Right renal cortex interstitium (tissue), 3 donors: ENCODE measurements at regions not wholly inside any gene's neighbourhood (a gene's known extent, or its start where the extent isn't known, plus 50 kb on each side); places are given as distances from the start of the nearest gene placed in this dataset.

Experiments
- DNase-seq, 3 donors: peaks; one replicate each; pipeline ENCODE4 v3.0.0-alpha.2; 2013; ENCODE audit warnings: low read depth in 3 of 3, low spot score in 2 of 3

DNA sequence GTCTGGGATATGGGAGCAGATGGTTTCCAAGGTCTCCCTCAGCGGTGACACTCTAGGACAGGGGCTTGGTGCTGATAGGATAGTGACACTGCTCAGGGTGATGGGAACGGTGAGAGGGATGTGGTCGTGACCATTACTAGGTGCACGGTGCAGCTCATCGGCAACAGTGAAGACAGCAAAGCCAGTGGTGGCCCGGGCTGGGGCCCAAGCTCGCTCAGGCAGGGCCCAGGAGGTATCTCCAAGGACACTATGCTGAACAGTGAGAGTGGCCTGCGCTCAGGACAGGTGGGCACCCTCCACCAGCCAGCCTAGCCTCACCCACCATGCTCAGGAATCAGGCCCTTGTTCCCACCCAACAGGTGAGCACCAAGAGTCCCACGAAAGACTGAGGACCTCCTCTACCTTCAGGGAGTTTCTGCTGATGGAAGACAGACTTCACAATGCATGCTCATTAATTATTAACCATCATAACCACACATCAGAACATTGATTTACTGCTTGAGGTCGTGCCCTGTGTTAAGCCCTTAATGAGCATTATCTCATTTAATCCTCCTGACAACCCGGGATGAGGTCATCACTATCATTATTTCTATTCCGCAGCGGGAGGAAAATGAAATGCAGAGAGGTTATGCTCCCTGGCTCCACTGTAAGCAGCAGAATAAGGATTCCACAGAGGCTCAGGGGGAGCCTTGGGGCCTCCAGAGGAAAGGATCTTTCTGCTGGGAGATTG, 269.4 kb downstream of the UACA start:
- DNase-seq, result no peak

DNA sequence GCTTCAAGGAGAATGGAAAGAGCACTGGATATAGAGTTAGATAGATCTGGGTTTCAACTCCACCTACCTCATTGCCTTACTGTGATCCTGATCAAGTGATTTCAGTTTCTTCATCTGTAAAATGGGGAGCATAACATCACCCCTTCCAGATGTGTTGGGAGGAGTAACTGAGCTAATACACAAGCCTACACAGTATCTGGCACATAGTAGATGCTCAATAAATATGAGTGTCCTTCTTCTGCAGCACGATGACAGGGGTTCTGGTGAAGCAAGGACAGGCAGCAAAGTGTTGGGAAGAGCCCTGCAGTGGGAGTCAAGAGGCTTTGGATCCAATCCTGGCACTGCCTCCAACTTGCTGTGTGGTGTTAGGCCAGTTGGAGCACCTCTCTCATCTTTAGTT, 270.0 kb downstream of the UACA start:
- no peak for DNase-seq

GRCh38 chr15:70492240-70493177, 270.8 kb downstream of the UACA start:
- no peak for DNase-seq

DNA sequence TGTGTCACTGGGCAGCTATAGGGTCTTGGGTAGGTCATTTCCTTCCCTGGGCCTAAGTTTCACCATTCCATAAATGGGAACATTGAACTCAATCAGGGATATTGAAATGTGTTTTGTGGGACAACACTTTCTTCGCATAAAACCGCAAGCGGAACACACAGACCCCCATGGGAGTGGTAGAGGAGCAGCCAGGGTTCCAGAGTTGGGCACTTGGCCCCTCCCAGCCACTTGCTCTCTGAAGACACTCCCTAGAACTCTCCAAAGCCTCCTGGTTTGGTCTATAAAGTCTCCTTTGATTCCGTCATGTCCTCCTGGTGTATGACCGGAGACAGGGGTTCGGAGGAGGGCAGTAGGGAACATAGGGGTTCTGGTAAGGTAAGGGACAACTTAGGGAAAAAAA, 271.7 kb downstream of the UACA start:
- no peak for DNase-seq

DNA sequence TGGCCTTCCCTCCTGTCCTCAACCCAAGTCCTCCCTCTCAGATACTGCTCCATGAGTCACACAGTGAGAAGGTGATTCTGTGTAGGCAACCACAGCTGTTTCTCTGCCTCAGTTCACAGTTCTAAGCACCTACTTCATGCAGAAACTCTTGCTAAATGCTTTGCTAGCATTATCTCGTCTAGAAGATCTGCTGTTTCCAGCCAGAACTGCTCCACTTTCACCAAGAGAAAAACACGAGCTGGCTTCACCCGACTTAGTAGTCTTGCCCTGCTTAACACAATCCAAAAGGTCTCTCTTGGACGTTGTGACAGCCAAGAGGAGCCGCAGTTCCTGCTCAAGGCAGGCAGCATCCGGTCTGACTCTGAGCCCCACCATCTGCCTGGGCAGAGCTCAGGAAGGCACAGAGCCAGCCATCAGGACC, 272.1 kb downstream of the UACA start:
- DNase-seq, result no peak

DNA sequence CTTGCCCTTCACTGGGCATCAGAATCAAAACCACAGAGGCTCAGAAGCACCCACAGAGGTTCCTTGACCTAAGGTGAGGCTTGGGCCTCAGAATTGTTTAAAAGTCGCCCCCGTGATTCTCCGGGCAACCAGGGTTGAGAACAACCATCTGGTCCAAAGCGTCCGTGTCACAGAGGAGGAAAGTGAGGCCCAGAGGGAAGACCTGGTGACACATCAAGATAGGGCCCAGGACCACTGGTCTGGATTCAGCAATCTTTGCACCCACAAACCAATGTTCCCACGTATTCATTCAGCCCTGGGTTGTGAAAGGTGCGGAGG, 272.6 kb downstream of the UACA start:
- DNase-seq, result no peak

GRCh38 chr15:70490148-70490837, 273.1 kb downstream of the UACA start:
- DNase-seq, result no peak

GRCh38 chr15:70488941-70489848, 274.2 kb downstream of the UACA start:
- no peak for DNase-seq

GRCh38 chr15:70488002-70488605, 275.3 kb downstream of the UACA start:
- no peak for DNase-seq

DNA sequence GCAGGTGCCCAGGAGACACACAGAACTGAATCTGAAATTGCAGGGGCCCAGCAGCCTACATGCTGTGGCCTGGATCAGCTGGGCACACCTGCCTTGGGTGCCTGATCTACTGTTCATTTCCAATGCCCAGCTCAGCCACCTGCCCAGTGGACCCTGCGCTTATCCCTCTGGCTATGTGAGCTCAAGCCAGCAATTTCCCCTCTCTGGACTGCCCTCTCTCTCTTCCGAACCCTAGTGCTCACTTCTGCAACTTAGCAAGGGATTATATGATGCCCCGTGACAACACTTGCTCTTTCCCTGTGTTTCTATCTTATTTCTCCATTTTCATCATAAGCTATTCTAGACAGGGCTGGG, 276.0 kb downstream of the UACA start:
- DNase-seq, result no peak

DNA sequence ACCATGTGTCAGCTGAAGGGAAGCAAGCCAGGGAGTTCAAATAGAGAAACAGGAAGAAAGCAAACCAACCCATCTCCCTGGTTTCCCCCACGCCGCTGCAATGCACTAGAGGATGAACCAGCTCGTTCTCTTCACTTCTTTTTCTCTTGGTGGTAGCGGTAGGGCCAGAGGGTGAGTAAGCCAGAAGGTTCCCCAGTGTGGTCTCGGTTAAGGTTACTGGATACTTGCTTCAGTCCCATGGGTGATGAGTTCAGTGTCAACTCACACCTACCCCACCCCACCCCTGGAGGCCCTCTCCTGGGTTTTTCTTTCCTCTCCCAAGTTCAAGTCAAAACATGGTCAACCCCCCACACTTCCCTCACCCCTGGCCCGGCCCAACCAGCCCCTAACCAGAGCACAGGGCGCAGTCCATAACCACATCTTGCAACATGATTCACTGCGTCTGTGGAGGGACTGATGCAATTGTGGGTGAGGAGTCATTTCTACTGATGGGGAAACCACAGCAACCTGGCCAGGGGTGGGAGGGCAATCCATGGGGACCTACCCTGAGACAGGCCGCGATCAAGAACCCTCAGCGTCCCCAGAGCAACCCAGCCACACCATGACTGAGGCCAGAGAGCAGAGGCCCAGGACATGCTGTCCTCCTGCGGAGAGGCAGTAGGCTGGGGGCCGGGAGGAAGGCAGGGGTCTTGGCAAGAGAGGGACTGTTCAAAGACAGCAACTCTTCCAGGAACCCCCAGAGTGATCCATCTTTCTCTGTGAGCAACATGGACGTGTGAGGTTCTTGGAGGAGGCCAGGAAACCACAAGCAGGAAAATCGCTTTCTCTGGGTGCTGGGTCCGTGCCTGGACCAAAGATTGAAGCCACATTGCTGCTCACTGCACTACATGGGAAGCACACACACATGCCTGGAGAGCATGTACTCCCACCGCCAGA, 276.6 kb downstream of the UACA start:
- DNase-seq, result no peak

DNA sequence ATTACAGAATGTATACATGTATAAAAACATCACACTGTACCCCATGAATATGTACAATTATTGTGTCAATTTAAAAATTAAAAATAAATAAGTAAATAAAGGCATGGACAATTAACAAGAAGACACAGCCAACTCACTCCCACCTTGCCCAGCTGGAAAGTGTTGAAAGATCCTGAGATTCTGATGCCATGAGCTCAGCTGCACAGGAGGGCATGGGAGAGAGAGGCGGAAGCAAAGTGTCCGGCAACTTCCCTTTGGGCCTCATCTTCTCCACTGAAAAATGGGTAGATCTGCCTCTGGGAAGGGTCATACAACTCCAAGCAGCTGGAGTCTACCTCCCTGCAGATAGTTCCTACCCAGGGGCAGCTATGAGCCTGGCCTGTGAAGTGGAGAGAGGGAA, 277.3 kb downstream of the UACA start:
- no peak for DNase-seq

DNA sequence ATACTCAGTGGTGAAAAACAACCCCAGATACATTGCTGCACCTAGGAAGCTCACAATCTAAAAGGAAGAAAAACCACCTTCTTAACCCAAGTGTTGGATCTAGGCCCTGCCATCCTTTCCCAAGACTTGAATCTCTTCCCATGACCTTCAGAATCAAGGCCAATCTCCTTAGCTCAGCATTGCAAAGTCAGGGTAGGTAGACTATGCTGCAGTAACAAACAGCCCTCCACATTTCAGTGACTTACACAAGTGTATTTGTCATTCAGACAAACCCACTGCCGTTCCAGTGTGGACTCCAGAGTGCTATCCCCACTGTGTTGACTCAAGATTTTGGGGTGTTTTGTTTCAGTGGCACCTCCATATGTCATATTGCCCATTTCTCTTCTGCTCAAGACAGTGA, 278.4 kb downstream of the UACA start:
- no peak for DNase-seq

- DNase-seq, result no peak
These were observed 279.8 kb downstream of the UACA start for GRCh38 chr15:70483513-70483912.

DNA sequence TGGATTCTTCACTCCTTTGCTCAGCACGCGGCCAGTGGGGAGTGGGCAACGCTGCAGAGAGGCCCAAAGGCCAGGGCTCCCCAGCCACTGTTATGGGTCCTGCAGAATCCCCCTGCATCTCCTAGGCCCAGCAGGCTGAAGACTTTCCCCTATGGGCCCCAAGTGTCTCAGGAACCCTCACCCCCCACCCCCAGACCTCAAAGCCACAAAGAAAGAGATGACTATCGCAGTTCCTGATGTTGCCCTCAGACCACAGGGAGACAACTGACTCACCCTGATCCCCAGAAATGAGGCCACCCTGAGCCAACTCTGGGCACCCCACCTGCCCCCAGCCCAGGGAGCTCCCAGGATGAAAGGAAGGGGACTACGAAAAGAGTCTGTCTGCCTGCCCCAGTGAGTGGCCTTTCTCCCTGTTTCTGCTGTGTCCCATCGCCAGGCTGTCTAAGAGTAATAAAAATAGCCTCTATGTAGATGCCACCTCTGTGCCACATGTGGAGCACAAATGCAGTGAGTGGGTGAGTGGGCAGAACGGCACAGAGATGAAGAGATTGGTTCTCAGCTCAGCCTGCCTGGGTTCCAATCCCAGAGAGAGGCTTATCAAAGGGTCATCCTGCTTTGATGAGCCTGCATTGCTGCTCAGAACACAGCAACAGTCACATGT, 283.0 kb downstream of the UACA start:
- DNase-seq, result no peak

- no peak for DNase-seq
These were observed 283.6 kb downstream of the UACA start for GRCh38 chr15:70479785-70480184.

GRCh38 chr15:70479056-70479455, 284.3 kb downstream of the UACA start:
- no peak for DNase-seq

DNA sequence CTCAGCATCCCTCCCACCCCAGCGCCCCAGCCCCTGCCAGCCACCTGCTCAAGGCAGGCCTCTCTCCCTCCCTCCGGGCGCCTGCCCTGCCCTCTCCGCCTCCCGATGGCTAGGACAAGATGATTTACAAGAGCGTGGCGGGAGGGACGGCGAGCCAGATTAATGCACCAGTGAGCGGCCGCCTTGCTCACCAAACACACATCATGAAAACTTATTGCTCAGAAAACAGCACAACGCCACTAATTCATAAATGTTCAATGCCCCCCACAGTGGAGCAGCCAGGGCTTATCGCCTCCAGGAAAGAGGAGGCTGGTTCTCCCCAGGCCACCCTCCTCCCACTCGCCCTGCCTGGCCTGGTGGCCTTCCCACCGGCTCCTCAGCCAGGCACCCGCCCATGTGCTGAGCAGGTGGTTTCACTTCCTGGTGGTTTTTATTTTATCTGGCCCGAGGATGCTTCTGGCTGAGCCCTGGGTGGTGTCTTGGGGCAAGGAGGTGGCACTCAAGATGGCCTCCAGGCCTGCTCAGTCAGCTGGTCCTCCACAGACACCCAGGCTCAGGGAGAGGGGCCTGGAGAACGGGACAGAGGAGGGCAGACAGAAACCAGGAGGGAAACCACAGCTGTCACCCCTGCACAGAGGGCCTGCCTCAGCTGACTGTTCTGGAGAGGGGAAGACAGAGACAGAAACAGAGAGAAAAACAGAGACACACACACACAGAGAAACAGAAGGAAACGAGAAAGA, 284.9 kb downstream of the UACA start:
- DNase-seq, result peak in 1 of 3 donors; percentile 51
